ENCODE measurements at regions not wholly inside any gene's neighbourhood (a gene's known extent, or its start where the extent isn't known, plus 50 kb on each side); places are given as distances from the start of the nearest gene placed in this dataset.

GRCh38 chr16:10250137-10250828 lies 68.1 kb upstream of the GRIN2A start:
- Mint-ChIP-seq H3K27ac (no peak overlapping the region), H3K36me3 (no peaks in the 10 kb centered on the region), H3K9me3 (no peaks in the 10 kb centered on the region), H3K27me3 (ENCODE audit: insufficient read depth, low read depth) (peaks cover 9% of the 10 kb centered on the region), H3K4me1 (peaks cover 4% of the 10 kb centered on the region), H3K4me3 (no peak overlapping the region)
- Histone ChIP-seq H2AFZ (replicated peaks) (no peak overlapping the region), H3K9me3 (ENCODE audit: low read depth) (no peaks in the 10 kb centered on the region), H3K27me3 (no peaks in the 10 kb centered on the region), H3K27ac (no peak overlapping the region), H3K4me3 (no peak overlapping the region), H3K36me3 (no peaks in the 10 kb centered on the region), H3K4me2 (no peak overlapping the region), H3K79me2 (ENCODE audit: low read depth) (no peaks in the 10 kb centered on the region), H3K4me1 (no peaks in the 10 kb centered on the region), H4K20me1 (ENCODE audit: low read depth) (no peaks in the 10 kb centered on the region), H3F3A (ENCODE audit: low read depth) (no peaks in the 10 kb centered on the region), H3K9ac (no peak overlapping the region)
- DNase-seq (ENCODE audit: low spot score) = no peak
- TF ChIP-seq CTCF (IDR thresholded peaks at IDR 0.05) (no peak), EZH2 (IDR thresholded peaks at IDR 0.05) (no peak), EZH2phosphoT487 (IDR thresholded peaks at IDR 0.05) (no peak)

- DNase-seq (ENCODE audit: low spot score) = no peak
- no peaks in the 10 kb centered on the region for H3K9me3 ChIP-seq (ENCODE audit: low read depth)
- H3K4me3 ChIP-seq = no peak overlapping the region
- no peaks in the 10 kb centered on the region for H3K27me3 ChIP-seq
- TF ChIP-seq EZH2 (IDR thresholded peaks at IDR 0.05) = no peak
- no peaks in the 10 kb centered on the region for H3F3A ChIP-seq (ENCODE audit: low read depth)
- H4K20me1 ChIP-seq (ENCODE audit: low read depth) = no peaks in the 10 kb centered on the region
- no peak overlapping the region for H3K4me2 ChIP-seq
- H3K4me3 Mint-ChIP-seq = no peak overlapping the region
- H3K9ac ChIP-seq = no peak overlapping the region
- no peaks in the 10 kb centered on the region for H3K79me2 ChIP-seq (ENCODE audit: low read depth)
- H3K27ac ChIP-seq = no peak overlapping the region
- H3K9me3 Mint-ChIP-seq = no peaks in the 10 kb centered on the region
- H3K36me3 Mint-ChIP-seq = no peaks in the 10 kb centered on the region
- H3K36me3 ChIP-seq = no peaks in the 10 kb centered on the region
- no peak overlapping the region for H2AFZ ChIP-seq (replicated peaks)
- peak overlapping the region; percentile 50 for H3K27ac Mint-ChIP-seq
- peaks cover 11% of the 10 kb centered on the region for H3K4me1 Mint-ChIP-seq
- peaks cover 9% of the 10 kb centered on the region for H3K27me3 Mint-ChIP-seq (ENCODE audit: insufficient read depth, low read depth)
- peaks cover 7% of the 10 kb centered on the region for H3K4me1 ChIP-seq
These were observed 69.9 kb upstream of the GRIN2A start for GRCh38 chr16:10252155-10252554.

- TF ChIP-seq CTCF (IDR thresholded peaks at IDR 0.05) = no peak
- Histone ChIP-seq H3K4me3 (no peak overlapping the region), H3K27me3 (no peaks in the 10 kb centered on the region), H3K27ac (no peak overlapping the region), H3K9ac (no peak overlapping the region), H2AFZ (replicated peaks) (no peak overlapping the region), H3K36me3 (no peaks in the 10 kb centered on the region), H3K4me1 (peaks cover 9% of the 10 kb centered on the region), H3F3A (ENCODE audit: low read depth) (no peaks in the 10 kb centered on the region), H4K20me1 (ENCODE audit: low read depth) (no peaks in the 10 kb centered on the region), H3K4me2 (no peak overlapping the region), H3K79me2 (ENCODE audit: low read depth) (no peaks in the 10 kb centered on the region), H3K9me3 (ENCODE audit: low read depth) (no peaks in the 10 kb centered on the region)
- Mint-ChIP-seq H3K9me3 (no peaks in the 10 kb centered on the region), H3K27me3 (ENCODE audit: insufficient read depth, low read depth) (peaks cover 9% of the 10 kb centered on the region), H3K27ac (no peak overlapping the region), H3K4me3 (no peak overlapping the region), H3K4me1 (peaks cover 11% of the 10 kb centered on the region), H3K36me3 (no peaks in the 10 kb centered on the region)
- no peak for DNase-seq (ENCODE audit: low spot score)
These were observed 71.2 kb upstream of the GRIN2A start for GRCh38 chr16:10253409-10253808.

DNA sequence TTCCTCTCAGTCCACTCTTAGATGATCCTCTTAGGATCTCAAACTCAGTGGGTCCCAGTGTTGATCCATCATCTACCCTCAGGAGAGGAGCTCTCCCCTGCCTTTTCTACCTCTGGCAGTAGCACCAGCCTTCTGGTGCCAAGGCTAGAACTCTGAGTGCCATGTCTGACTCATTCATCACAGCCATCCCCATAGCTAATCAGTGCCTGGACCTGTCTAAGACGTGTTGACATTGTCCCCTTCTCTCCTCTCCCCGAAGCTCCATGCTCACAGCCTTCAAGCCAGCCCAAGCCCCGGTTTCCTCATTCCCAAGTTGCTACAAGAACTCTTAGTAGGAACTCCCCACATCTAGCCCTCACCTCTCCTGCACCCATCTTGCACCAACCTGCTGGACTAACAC lies 73.5 kb upstream of the GRIN2A start:
- Mint-ChIP-seq H3K36me3 (no peaks in the 10 kb centered on the region), H3K9me3 (no peaks in the 10 kb centered on the region), H3K27ac (no peak overlapping the region), H3K27me3 (ENCODE audit: insufficient read depth, low read depth) (peaks cover 7% of the 10 kb centered on the region), H3K4me3 (no peak overlapping the region), H3K4me1 (peaks cover 16% of the 10 kb centered on the region)
- H3K9me3 ChIP-seq (ENCODE audit: low read depth) = no peaks in the 10 kb centered on the region
- DNase-seq (ENCODE audit: low spot score) = no peak
- no peaks in the 10 kb centered on the region for H4K20me1 ChIP-seq (ENCODE audit: low read depth)
- H3K27me3 ChIP-seq = no peaks in the 10 kb centered on the region
- H3K27ac ChIP-seq = no peak overlapping the region
- peak overlapping the region; percentile 79 for H2AFZ ChIP-seq (replicated peaks)
- no peak overlapping the region for H3K4me2 ChIP-seq
- H3K36me3 ChIP-seq = no peaks in the 10 kb centered on the region
- TF ChIP-seq EZH2 (IDR thresholded peaks at IDR 0.05) (no peak), EZH2phosphoT487 (IDR thresholded peaks at IDR 0.05) (no peak), CTCF (IDR thresholded peaks at IDR 0.05) (no peak)
- no peak overlapping the region for H3K9ac ChIP-seq
- H3K79me2 ChIP-seq (ENCODE audit: low read depth) = no peaks in the 10 kb centered on the region
- peaks cover 9% of the 10 kb centered on the region for H3K4me1 ChIP-seq
- H3K4me3 ChIP-seq = no peak overlapping the region
- no peaks in the 10 kb centered on the region for H3F3A ChIP-seq (ENCODE audit: low read depth)

All from neural progenitor cell (in vitro differentiated cells).